VCaP (cell line): ENCODE measurements at regions not wholly inside any gene's neighbourhood (a gene's known extent, or its start where the extent isn't known, plus 50 kb on each side); places are given as distances from the start of the nearest gene placed in this dataset.

ENCODE experiments used
- H3K27ac ChIP-seq: fragments of 450-650 bp; 2 replicates; pipeline ENCODE4 v1.5.1; 2017
- TF ChIP-seq, protein P1 (sequence below): fragments of 450-650 bp; conservative IDR thresholded peaks from 2 replicates; pipeline ENCODE4 v1.5.1; 2017; ENCODE audit warnings: mild to moderate bottlenecking, moderate library complexity

DNA sequence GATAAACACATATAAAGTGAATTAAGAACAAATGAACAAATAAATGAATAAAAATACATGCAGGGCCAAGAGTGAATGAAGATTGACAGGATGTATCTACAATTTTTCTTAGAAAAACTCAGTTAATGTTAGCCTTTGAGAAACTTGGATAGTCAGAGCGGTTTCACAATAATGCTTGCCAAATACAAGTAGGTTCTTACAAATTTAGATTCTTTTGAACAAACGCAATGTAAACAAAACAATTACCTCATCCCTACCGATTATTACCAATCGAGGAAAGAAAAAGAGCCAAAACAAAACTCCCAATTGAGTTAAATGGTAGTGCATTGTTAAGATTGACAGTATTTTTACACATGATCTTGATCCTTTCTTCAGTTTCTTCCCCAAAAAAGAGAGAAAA is 176.9 kb upstream of the DEPDC1 start:
- TF ChIP-seq, protein P1, sequence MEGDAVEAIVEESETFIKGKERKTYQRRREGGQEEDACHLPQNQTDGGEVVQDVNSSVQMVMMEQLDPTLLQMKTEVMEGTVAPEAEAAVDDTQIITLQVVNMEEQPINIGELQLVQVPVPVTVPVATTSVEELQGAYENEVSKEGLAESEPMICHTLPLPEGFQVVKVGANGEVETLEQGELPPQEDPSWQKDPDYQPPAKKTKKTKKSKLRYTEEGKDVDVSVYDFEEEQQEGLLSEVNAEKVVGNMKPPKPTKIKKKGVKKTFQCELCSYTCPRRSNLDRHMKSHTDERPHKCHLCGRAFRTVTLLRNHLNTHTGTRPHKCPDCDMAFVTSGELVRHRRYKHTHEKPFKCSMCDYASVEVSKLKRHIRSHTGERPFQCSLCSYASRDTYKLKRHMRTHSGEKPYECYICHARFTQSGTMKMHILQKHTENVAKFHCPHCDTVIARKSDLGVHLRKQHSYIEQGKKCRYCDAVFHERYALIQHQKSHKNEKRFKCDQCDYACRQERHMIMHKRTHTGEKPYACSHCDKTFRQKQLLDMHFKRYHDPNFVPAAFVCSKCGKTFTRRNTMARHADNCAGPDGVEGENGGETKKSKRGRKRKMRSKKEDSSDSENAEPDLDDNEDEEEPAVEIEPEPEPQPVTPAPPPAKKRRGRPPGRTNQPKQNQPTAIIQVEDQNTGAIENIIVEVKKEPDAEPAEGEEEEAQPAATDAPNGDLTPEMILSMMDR, result no peak

DNA sequence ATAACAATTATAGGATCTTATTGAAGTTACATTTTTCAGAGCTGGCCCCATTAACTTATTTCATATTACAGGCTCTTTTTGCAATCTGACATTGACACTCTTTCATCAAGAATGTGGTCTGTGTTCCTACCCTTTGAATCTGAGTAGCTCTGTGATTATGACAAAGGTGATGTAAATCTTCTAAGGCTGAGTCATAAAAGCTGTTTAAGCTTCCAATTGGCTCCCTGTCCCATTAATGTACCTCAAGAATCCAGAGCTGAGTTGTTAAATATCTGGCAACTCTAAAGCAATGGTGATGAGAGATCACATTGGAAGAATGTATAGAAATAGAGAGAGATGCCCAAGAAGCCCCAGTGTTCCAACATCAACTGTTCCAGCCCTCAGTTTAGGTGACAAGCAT is 178.5 kb upstream of the DEPDC1 start:
- TF ChIP-seq, protein P1, result no peak
- no peak overlapping the region for H3K27ac ChIP-seq

More for the DNA sequence above, 176.9 kb upstream of the DEPDC1 start:
- H3K27ac ChIP-seq, result no peak overlapping the region

DNA sequence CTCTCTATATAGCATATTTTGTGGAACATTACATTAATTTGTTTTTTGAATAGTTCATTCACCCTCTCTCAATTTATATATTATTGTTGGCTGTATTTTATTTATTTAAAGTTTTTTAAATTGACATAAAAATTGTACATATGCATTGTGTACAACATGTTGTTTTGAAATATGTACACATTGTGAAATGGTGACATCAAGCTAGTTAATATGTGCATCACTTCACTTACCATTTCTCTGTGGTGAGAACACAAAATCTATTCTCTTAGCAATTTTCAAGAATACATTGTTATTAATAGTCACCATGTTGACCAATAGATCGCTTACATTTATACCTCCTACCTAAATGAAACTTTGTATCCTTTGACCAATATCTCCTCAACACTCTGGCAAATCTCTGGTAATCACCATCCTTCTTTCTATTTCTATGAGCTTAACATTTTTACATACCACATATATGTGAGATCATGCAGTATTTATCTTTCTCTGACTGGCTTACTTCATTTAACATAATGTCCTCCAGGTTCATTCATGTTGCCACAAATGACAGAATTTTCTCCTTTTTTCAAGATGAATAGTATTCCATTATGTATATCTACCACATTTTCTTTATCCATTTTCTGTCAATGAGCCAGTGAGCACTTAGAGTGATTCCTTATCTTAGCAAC is 180.9 kb upstream of the DEPDC1 start:
- H3K27ac ChIP-seq, result no peak overlapping the region
- TF ChIP-seq, protein P1, result no peak

DNA sequence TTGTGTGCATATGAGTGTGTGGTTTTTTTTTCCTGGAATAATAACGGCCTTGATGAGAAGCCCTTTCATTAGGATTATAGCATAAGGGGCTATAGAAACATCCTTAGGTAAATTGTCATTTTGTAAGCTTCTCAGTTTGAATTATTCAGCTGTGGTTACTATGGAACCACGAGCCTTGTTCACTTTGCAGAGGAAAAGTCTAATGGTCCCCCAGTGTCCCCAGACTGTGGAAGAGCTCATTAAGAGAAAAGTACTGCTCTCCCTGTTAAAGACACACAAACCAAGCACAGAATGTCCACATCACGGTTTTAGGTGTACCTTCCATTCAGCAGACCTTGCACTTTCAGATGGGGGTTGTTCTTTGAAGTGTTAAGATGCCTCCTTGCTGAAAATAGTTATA is 199.3 kb upstream of the DEPDC1 start:
- H3K27ac ChIP-seq, result no peak overlapping the region
- TF ChIP-seq, protein P1, result no peak

DNA sequence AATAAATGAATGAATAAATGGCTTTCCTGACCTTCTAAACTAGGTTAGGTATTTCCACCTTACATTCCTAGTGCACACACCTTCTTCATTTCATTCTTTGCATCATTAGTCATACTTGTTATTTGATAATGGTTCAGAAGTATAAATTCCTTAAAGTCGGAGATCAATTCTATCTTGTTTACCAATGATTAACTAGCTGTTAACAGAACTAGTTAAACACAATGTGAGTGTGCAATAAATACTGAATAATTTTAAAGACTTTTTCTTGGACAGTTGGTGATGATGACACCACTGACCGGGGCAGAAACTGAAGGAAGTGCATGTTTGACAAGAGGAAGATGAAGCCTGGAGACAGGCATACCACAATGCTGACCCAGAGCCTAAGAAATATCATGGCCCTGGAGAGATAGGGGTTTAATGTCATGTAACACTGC is 207.1 kb upstream of the DEPDC1 start:
- H3K27ac ChIP-seq, result no peak overlapping the region
- TF ChIP-seq, protein P1, result no peak

DNA sequence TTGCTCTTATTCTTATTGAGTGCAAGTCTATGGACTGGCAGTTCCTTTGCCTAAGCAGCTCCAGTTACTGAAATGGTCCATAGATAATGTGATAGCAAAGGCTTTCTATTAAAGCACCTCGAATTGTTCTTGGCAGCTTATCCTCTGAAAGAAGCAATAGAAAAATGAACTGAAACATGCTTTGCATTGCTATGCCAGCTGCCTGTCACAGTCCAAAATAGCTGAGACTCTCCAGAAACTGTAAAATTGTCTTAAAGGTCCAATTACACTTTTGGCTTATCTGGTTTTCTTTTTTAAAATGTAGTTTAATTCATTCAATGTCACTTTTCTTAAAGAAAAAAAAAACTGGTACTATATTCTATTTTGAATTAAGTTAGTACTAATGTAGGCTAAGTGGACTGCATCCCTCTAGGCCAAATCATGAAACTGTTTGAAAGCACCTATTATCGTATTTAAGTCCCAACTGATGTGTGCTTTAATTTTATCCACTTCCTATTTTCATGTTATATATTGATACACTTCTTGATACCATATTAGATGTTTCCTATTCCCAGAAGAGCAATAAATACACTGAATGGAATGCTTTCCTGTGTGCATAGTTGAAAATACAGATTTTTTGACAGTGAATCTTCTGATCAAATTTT is 208.0 kb upstream of the DEPDC1 start:
- no peak overlapping the region for H3K27ac ChIP-seq
- TF ChIP-seq, protein P1, result no peak

DNA sequence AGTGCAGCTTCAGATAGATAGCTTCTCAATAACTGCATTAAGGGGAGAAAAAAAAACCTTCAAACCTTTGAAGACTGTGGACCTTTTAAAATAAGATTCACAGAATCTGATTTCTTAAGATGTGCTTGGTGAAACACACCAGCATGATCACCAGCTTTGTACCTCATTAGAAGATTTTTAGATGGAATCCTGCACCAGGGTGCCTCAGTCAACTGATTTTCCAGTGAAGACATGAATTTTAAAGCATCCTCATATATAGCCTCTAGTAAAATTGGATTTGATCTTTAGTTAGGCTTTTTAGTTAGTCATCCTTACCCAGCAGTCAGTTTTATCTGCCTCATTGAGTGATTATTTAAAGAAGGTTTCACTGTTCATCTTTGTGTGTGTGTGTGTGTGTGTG is 208.6 kb upstream of the DEPDC1 start:
- H3K27ac ChIP-seq, result no peak overlapping the region
- TF ChIP-seq, protein P1, result no peak
